ENCODE measurements at regions not wholly inside any gene's neighbourhood (a gene's known extent, or its start where the extent isn't known, plus 50 kb on each side); places are given as distances from the start of the nearest gene placed in this dataset.
A peak's percentile ranks its signal among the peaks of the same experiment; 100 is the strongest.
"Not testable (repeated sequence)": the region's sequence is repeated elsewhere in the genome, so short reads cannot be mapped to it uniquely, and the experiment has no call there.

- not testable (repeated sequence) for H3K36me3 ChIP-seq (ENCODE audit: control insufficient read depth in 2 of 2, insufficient read depth in 2 of 2, low read length in 1 of 2); DNase-seq (ENCODE audit: low read depth in 6 of 9, low spot score in 9 of 9); H3K27ac ChIP-seq (ENCODE audit: low read depth in 1 of 2, low read length in 1 of 2); H3K27me3 ChIP-seq (ENCODE audit: control insufficient read depth in 2 of 2, insufficient read depth in 1 of 2, low read length in 1 of 2); H3K9me3 ChIP-seq (ENCODE audit: control insufficient read depth in 2 of 2, insufficient read depth in 1 of 2, low read length in 1 of 2); H3K4me1 ChIP-seq (ENCODE audit: control insufficient read depth in 2 of 2, insufficient read depth in 2 of 2, low read length in 2 of 2); H3K4me3 ChIP-seq (ENCODE audit: low read length in 2 of 2)
- WGBS, result no CpG with 5 or more reads among the region's 20 CpGs
Observed at GRCh38 chr15:34528055-34528754, 55.2 kb downstream of the GOLGA8B start.

- not testable (repeated sequence) for DNase-seq (ENCODE audit: low read depth in 6 of 9, low spot score in 9 of 9)
- no CpG with 5 or more reads among the region's 13 CpGs for WGBS
Observed at GRCh38 chr15:34527641-34528040, 55.8 kb downstream of the GOLGA8B start.

GRCh38 chr15:34523849-34524248 is 59.6 kb downstream of the GOLGA8B start:
- H3K9me3 ChIP-seq (ENCODE audit: control insufficient read depth in 2 of 2, insufficient read depth in 1 of 2, low read length in 1 of 2); H3K27ac ChIP-seq (ENCODE audit: low read depth in 1 of 2, low read length in 1 of 2); H3K4me3 ChIP-seq (ENCODE audit: low read length in 2 of 2); H3K4me1 ChIP-seq (ENCODE audit: control insufficient read depth in 2 of 2, insufficient read depth in 2 of 2, low read length in 2 of 2); H3K27me3 ChIP-seq (ENCODE audit: control insufficient read depth in 2 of 2, insufficient read depth in 1 of 2, low read length in 1 of 2); DNase-seq (ENCODE audit: low read depth in 6 of 9, low spot score in 9 of 9); H3K36me3 ChIP-seq (ENCODE audit: control insufficient read depth in 2 of 2, insufficient read depth in 2 of 2, low read length in 1 of 2): not testable (repeated sequence)
- 98% methylated on average over 5 of the region's 12 CpGs for WGBS

More at GRCh38 chr15:34527641-34528040, 55.8 kb downstream of the GOLGA8B start:
- not testable (repeated sequence) for H3K4me3 ChIP-seq (ENCODE audit: low read length in 2 of 2); H3K27me3 ChIP-seq (ENCODE audit: control insufficient read depth in 2 of 2, insufficient read depth in 1 of 2, low read length in 1 of 2); H3K36me3 ChIP-seq (ENCODE audit: control insufficient read depth in 2 of 2, insufficient read depth in 2 of 2, low read length in 1 of 2); H3K27ac ChIP-seq (ENCODE audit: low read depth in 1 of 2, low read length in 1 of 2); H3K9me3 ChIP-seq (ENCODE audit: control insufficient read depth in 2 of 2, insufficient read depth in 1 of 2, low read length in 1 of 2); H3K4me1 ChIP-seq (ENCODE audit: control insufficient read depth in 2 of 2, insufficient read depth in 2 of 2, low read length in 2 of 2)

GRCh38 chr15:34522601-34523000 is 60.9 kb downstream of the GOLGA8B start:
- not testable (repeated sequence) for H3K27ac ChIP-seq (ENCODE audit: low read depth in 1 of 2, low read length in 1 of 2); H3K36me3 ChIP-seq (ENCODE audit: control insufficient read depth in 2 of 2, insufficient read depth in 2 of 2, low read length in 1 of 2); H3K4me3 ChIP-seq (ENCODE audit: low read length in 2 of 2); DNase-seq (ENCODE audit: low read depth in 6 of 9, low spot score in 9 of 9); H3K4me1 ChIP-seq (ENCODE audit: control insufficient read depth in 2 of 2, insufficient read depth in 2 of 2, low read length in 2 of 2); H3K27me3 ChIP-seq (ENCODE audit: control insufficient read depth in 2 of 2, insufficient read depth in 1 of 2, low read length in 1 of 2); H3K9me3 ChIP-seq (ENCODE audit: control insufficient read depth in 2 of 2, insufficient read depth in 1 of 2, low read length in 1 of 2)
- 81% methylated on average over 7 of the region's 12 CpGs for WGBS

DNA sequence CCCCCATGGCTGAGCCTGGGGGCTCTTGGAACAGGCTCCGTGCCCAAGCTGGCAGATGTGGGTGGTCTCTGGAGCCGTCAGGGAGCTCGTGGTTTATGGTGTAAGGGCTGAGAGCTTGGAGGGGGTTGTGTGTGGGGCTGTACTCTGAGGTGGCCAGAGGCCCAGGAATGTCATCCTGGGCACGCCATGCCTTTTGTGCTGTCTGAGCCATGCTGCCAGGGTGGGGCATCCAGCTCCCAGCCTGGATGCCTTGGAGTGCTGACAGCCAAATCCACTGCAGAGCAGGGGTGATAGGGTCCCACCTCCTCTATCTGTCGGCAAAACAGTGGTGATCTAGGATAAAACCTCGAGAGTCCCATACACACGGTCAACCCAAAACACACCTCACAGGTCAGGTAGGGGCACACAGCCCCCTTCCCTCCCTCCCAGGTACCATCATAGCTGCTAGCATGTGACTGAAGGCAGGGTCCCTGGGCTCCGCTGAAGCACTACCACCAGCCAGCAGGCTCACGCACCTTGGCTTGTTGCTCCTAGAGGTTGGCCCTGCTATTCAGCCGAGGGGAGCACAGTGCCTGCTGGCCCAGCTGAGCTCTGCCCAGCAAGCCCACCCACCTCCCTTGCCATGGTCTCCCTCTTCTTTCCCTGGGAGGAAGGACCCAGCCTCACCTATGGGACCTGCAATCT is 61.5 kb downstream of the GOLGA8B start:
- H3K9me3 ChIP-seq (ENCODE audit: control insufficient read depth in 2 of 2, insufficient read depth in 1 of 2, low read length in 1 of 2); H3K36me3 ChIP-seq (ENCODE audit: control insufficient read depth in 2 of 2, insufficient read depth in 2 of 2, low read length in 1 of 2); H3K4me3 ChIP-seq (ENCODE audit: low read length in 2 of 2); H3K4me1 ChIP-seq (ENCODE audit: control insufficient read depth in 2 of 2, insufficient read depth in 2 of 2, low read length in 2 of 2); H3K27ac ChIP-seq (ENCODE audit: low read depth in 1 of 2, low read length in 1 of 2); H3K27me3 ChIP-seq (ENCODE audit: control insufficient read depth in 2 of 2, insufficient read depth in 1 of 2, low read length in 1 of 2); DNase-seq (ENCODE audit: low read depth in 6 of 9, low spot score in 9 of 9): not testable (repeated sequence)
- WGBS, result 79% methylated on average over 7 of the region's 10 CpGs

- Histone ChIP-seq H3K4me1 (ENCODE audit: control insufficient read depth in 2 of 2, insufficient read depth in 2 of 2, low read length in 2 of 2) (no peaks in the 10 kb centered on the region), H3K4me3 (ENCODE audit: low read length in 2 of 2) (no peak overlapping the region), H3K27me3 (ENCODE audit: control insufficient read depth in 2 of 2, insufficient read depth in 1 of 2, low read length in 1 of 2) (peaks cover 0 to 18% of the 10 kb centered on the region in 2 donors), H3K27ac (ENCODE audit: low read depth in 1 of 2, low read length in 1 of 2) (no peak overlapping the region), H3K36me3 (ENCODE audit: control insufficient read depth in 2 of 2, insufficient read depth in 2 of 2, low read length in 1 of 2) (no peaks in the 10 kb centered on the region), H3K9me3 (ENCODE audit: control insufficient read depth in 2 of 2, insufficient read depth in 1 of 2, low read length in 1 of 2) (no peaks in the 10 kb centered on the region)
- 76% methylated on average over 11 of the region's 11 CpGs for WGBS
- DNase-seq (ENCODE audit: low read depth in 6 of 9, low spot score in 9 of 9), result no peak
Observed at GRCh38 chr15:34520566-34520965, 62.9 kb downstream of the GOLGA8B start.

- not testable (repeated sequence) for H3K4me1 ChIP-seq (ENCODE audit: control insufficient read depth in 2 of 2, insufficient read depth in 2 of 2, low read length in 2 of 2); H3K9me3 ChIP-seq (ENCODE audit: control insufficient read depth in 2 of 2, insufficient read depth in 1 of 2, low read length in 1 of 2); H3K27ac ChIP-seq (ENCODE audit: low read depth in 1 of 2, low read length in 1 of 2); H3K36me3 ChIP-seq (ENCODE audit: control insufficient read depth in 2 of 2, insufficient read depth in 2 of 2, low read length in 1 of 2); DNase-seq (ENCODE audit: low read depth in 6 of 9, low spot score in 9 of 9); H3K4me3 ChIP-seq (ENCODE audit: low read length in 2 of 2)
- 97% methylated on average over 7 of the region's 7 CpGs for WGBS
- H3K27me3 ChIP-seq (ENCODE audit: control insufficient read depth in 2 of 2, insufficient read depth in 1 of 2, low read length in 1 of 2), result peaks cover 0 to 22% of the 10 kb centered on the region in 2 donors
Observed at GRCh38 chr15:34520010-34520409, 63.4 kb downstream of the GOLGA8B start.

DNA sequence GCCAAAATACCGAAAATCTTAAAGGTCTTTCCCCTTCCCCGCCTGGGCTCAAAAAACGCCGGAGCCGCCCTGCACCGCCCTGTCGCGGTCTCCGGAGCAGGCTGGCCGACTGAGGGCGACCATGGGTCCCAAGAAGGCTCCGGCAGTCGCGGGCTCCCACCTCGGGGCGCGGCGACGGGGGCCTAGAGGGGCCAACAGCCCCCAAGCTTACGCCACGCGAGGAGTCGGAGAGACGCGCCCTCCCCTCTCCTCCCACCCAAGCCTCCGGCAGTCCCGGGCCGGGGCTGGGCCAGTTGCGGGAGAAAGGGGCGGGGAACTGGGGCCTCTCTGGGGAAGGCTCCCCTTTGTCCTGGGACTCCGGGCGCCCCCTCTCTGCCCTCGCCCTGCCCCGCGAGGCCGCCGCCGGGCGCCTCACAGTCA is 69.2 kb downstream of the GOLGA8B start:
- Histone ChIP-seq H3K36me3 (ENCODE audit: control insufficient read depth in 2 of 2, insufficient read depth in 2 of 2, low read length in 1 of 2) (no peaks in the 10 kb centered on the region), H3K4me3 (ENCODE audit: low read length in 2 of 2) (peak overlapping the region; percentile 41 to 45), H3K27ac (ENCODE audit: low read depth in 1 of 2, low read length in 1 of 2) (no peak overlapping the region), H3K9me3 (ENCODE audit: control insufficient read depth in 2 of 2, insufficient read depth in 1 of 2, low read length in 1 of 2) (no peaks in the 10 kb centered on the region), H3K4me1 (ENCODE audit: control insufficient read depth in 2 of 2, insufficient read depth in 2 of 2, low read length in 2 of 2) (no peaks in the 10 kb centered on the region), H3K27me3 (ENCODE audit: control insufficient read depth in 2 of 2, insufficient read depth in 1 of 2, low read length in 1 of 2) (peaks cover 0 to 60% of the 10 kb centered on the region in 2 donors)
- WGBS, result under 1% methylated on average over 35 of the region's 39 CpGs
- peak in 1 of 9 donors; percentile 6 for DNase-seq (ENCODE audit: low read depth in 6 of 9, low spot score in 9 of 9)

DNA sequence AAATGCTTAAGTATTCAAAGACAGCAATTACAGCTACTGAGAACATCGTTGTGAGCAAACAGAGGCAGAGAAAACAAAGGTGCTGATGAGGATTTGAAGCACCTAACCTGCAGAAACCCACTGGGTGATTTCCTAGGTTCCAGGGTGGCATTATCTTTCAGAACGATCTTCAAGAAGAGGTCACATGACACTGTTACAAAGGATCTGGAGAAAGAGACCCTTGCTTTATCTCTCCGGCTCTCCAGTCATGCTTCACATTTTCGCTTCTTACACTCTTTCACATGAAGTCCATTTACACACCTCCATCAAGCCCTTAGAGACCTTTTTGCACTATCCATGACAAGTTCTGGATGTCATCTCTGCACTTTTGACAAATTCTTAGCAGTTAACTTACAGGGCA is 70.8 kb downstream of the GOLGA8B start:
- H3K4me3 ChIP-seq (ENCODE audit: low read length in 2 of 2), result no peak overlapping the region
- H3K9me3 ChIP-seq (ENCODE audit: control insufficient read depth in 2 of 2, insufficient read depth in 1 of 2, low read length in 1 of 2), result no peaks in the 10 kb centered on the region
- 45% methylated on average over 4 of the region's 4 CpGs for WGBS
- no peaks in the 10 kb centered on the region for H3K4me1 ChIP-seq (ENCODE audit: control insufficient read depth in 2 of 2, insufficient read depth in 2 of 2, low read length in 2 of 2)
- peak in 1 of 9 donors; percentile 16 for DNase-seq (ENCODE audit: low read depth in 6 of 9, low spot score in 9 of 9)
- H3K27me3 ChIP-seq (ENCODE audit: control insufficient read depth in 2 of 2, insufficient read depth in 1 of 2, low read length in 1 of 2), result peaks cover 0 to 61% of the 10 kb centered on the region in 2 donors
- no peaks in the 10 kb centered on the region for H3K36me3 ChIP-seq (ENCODE audit: control insufficient read depth in 2 of 2, insufficient read depth in 2 of 2, low read length in 1 of 2)
- H3K27ac ChIP-seq (ENCODE audit: low read depth in 1 of 2, low read length in 1 of 2), result no peak overlapping the region
